ENCODE measurements at regions not wholly inside any gene's neighbourhood (a gene's known extent, or its start where the extent isn't known, plus 50 kb on each side); places are given as distances from the start of the nearest gene placed in this dataset.

DNA sequence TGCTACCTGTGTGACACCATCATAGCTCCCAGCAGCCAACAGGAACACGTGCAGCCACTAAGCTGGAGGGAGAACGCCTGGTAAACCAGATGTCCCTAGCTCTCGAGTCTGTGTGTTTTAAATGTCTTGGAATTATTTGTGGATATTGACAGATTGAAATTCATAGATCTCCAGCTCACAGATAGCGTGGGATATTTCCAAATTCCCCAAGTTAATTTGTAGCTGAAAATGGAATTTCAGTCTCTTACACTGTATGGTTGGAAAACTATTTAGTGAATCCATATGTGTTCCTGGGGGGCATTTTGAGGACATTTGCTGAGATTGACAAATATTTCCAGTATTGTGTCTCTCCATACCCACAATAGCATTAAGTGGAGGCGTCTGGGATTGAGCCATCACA lies 618.6 kb upstream of the TMEM132C start:
- TF ChIP-seq BRCA1 (IDR thresholded peaks at IDR 0.05; ENCODE audit: low read depth, low read length): no peak
- TF ChIP-seq BACH1 (IDR thresholded peaks at IDR 0.05; ENCODE audit: low read length): no peak
